ENCODE measurements at regions not wholly inside any gene's neighbourhood (a gene's known extent, or its start where the extent isn't known, plus 50 kb on each side); places are given as distances from the start of the nearest gene placed in this dataset.

GRCh38 chr3:20456511-20456910 lies 270.5 kb upstream of the SGO1 start:
- Mint-ChIP-seq H3K9me3 (peaks cover 33 to 49% of the 10 kb centered on the region in 2 experiments), H3K27me3 (ENCODE audit: low read depth) (no peaks in the 10 kb centered on the region; the same call in 1 of the 2 replicates)

More at GRCh38 chr3:20456511-20456910, 270.5 kb upstream of the SGO1 start:
- no peak overlapping the region for H3K27ac ChIP-seq (ENCODE audit: insufficient read length, low read depth, low read length)
- no peak overlapping the region for H2BK15ac ChIP-seq (ENCODE audit: low read depth, low read length)
- H3K9ac ChIP-seq (ENCODE audit: extremely low read depth, insufficient read length, low read length): no peak overlapping the region
- no peaks in the 10 kb centered on the region for H3K23me2 ChIP-seq (ENCODE audit: insufficient read length, low read depth, low read length, poor library complexity, severe bottlenecking)
- TF ChIP-seq, protein P1, sequence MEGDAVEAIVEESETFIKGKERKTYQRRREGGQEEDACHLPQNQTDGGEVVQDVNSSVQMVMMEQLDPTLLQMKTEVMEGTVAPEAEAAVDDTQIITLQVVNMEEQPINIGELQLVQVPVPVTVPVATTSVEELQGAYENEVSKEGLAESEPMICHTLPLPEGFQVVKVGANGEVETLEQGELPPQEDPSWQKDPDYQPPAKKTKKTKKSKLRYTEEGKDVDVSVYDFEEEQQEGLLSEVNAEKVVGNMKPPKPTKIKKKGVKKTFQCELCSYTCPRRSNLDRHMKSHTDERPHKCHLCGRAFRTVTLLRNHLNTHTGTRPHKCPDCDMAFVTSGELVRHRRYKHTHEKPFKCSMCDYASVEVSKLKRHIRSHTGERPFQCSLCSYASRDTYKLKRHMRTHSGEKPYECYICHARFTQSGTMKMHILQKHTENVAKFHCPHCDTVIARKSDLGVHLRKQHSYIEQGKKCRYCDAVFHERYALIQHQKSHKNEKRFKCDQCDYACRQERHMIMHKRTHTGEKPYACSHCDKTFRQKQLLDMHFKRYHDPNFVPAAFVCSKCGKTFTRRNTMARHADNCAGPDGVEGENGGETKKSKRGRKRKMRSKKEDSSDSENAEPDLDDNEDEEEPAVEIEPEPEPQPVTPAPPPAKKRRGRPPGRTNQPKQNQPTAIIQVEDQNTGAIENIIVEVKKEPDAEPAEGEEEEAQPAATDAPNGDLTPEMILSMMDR (conservative IDR thresholded peaks at IDR 0.05): no peak
- no peak overlapping the region for H3K56ac ChIP-seq (ENCODE audit: insufficient read length, low read depth, low read length)
- H2BK20ac ChIP-seq (ENCODE audit: low read depth, low read length, poor library complexity, severe bottlenecking): no peak overlapping the region
- no peak overlapping the region for H4K8ac ChIP-seq (replicated peaks; ENCODE audit: insufficient read length, low read depth, low read length)
- no peak overlapping the region for H3K23ac ChIP-seq (ENCODE audit: insufficient read length, low read depth, low read length)
- H3K79me1 ChIP-seq (ENCODE audit: insufficient read depth, low read depth, low read length, poor library complexity, severe bottlenecking): no peaks in the 10 kb centered on the region
- Mint-ChIP-seq H3K4me1 (peaks cover 0 to 2% of the 10 kb centered on the region in 2 experiments; a peak in 1 of 4 replicates), H3K4me3 (no peak overlapping the region), H3K36me3 (ENCODE audit: insufficient read depth in 1 of 3, low read depth in 3 of 3) (peaks cover 14 to 43% (median 26%) of the 10 kb centered on the region in 3 experiments), H3K27ac (no peak overlapping the region)
- H2AFZ ChIP-seq (ENCODE audit: low read length): no peak overlapping the region
- no peak overlapping the region for H2AK5ac ChIP-seq (ENCODE audit: insufficient read length, low read length)
- no peak overlapping the region for H4K91ac ChIP-seq (ENCODE audit: insufficient read length, low read depth, low read length)
- H3K27me3 ChIP-seq (ENCODE audit: insufficient read depth, low read length): no peaks in the 10 kb centered on the region
- peaks cover 16% of the 10 kb centered on the region for H3K9me3 ChIP-seq (ENCODE audit: control insufficient read depth, low read depth, low read length)
- WGBS (ENCODE audit: extremely low coverage, insufficient read length, low lambda C conversion rate): no CpG with 5 or more reads among the region's 1 CpG
- H2BK12ac ChIP-seq (ENCODE audit: insufficient read length, low read depth, low read length): no peak overlapping the region
- H3K14ac ChIP-seq (ENCODE audit: insufficient read depth, low read length): no peak overlapping the region
- no peaks in the 10 kb centered on the region for H3K79me2 ChIP-seq (ENCODE audit: insufficient read depth, low read length)
- DNase-seq: no peak
- no peak overlapping the region for H3K4me2 ChIP-seq (ENCODE audit: insufficient read depth, insufficient read length, low read length)
- no peak overlapping the region for H2BK120ac ChIP-seq (ENCODE audit: low read depth, low read length, poor library complexity, severe bottlenecking)
- H4K5ac ChIP-seq (ENCODE audit: insufficient read length, low read depth, low read length): no peak overlapping the region
- H4K20me1 ChIP-seq (ENCODE audit: control insufficient read depth, insufficient read depth, insufficient read length): no peaks in the 10 kb centered on the region
- no peak overlapping the region for H2BK5ac ChIP-seq (ENCODE audit: insufficient read length, low read length)
- no peak overlapping the region for H3T11ph ChIP-seq (ENCODE audit: low read length)
- H3K4me1 ChIP-seq (ENCODE audit: insufficient read depth, low read length): no peaks in the 10 kb centered on the region
- H3K18ac ChIP-seq (ENCODE audit: insufficient read length, low read depth, low read length): no peak overlapping the region
- no peak overlapping the region for H3K4ac ChIP-seq (ENCODE audit: low read depth, low read length)

Data from H9 (cell line).